HUES48 (cell line): ENCODE measurements at regions not wholly inside any gene's neighbourhood (a gene's known extent, or its start where the extent isn't known, plus 50 kb on each side); places are given as distances from the start of the nearest gene placed in this dataset.

ENCODE experiments used
- H3K27ac ChIP-seq: one replicate; pipeline ENCODE4 v1.7.0; 2013; ENCODE audit warnings: low read depth, low read length, inconsistent platforms
- H3K27me3 ChIP-seq: 2 replicates; pipeline ENCODE4 v1.6.1; 2013; ENCODE audit warnings: mild to moderate bottlenecking, low read length; ENCODE audit not compliant: control insufficient read depth, insufficient read depth
- H3K36me3 ChIP-seq: 2 replicates; pipeline ENCODE4 v1.6.1; 2013; ENCODE audit warnings: low read length; ENCODE audit not compliant: control insufficient read depth, insufficient read depth
- H3K4me1 ChIP-seq: 2 replicates; pipeline ENCODE4 v1.6.1; 2013; ENCODE audit warnings: mild to moderate bottlenecking, low read length; ENCODE audit not compliant: control insufficient read depth, insufficient read depth
- H3K4me3 ChIP-seq: 2 replicates; pipeline ENCODE4 v1.5.1; 2013; ENCODE audit warnings: mild to moderate bottlenecking, low read depth, low read length
- H3K9ac ChIP-seq: 2 replicates; pipeline ENCODE4 v1.6.1; 2013; ENCODE audit warnings: mild to moderate bottlenecking, low read depth, low read length, moderate library complexity
- H3K9me3 ChIP-seq: 2 replicates; pipeline ENCODE4 v1.6.1; 2013; ENCODE audit warnings: low read length; ENCODE audit not compliant: control insufficient read depth, insufficient read depth

DNA sequence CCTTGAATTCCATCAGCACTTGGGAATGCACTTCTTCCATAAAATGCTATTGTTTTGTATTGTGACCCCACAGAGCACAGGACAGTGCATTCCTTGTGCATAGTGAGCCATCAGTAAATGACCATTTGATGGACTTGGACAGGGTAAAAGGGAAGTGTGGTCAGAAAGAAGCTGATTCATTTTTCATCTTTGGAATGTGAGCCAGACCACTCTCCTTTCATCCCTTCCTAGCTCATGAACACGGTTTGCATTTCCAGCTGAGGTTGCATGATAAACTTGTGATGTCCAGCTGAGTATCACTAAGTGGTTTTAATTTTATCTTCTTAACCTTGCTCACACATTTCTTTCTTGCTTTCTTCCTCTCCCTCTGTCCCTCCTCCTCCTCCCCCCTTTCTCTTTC, 101.3 kb downstream of the NUDT12 start:
- Histone ChIP-seq H3K4me3 (no peak overlapping the region), H3K27ac (no peak overlapping the region), H3K36me3 (no peaks in the 10 kb centered on the region), H3K9ac (no peak overlapping the region), H3K9me3 (no peaks in the 10 kb centered on the region), H3K27me3 (no peaks in the 10 kb centered on the region), H3K4me1 (no peaks in the 10 kb centered on the region)

DNA sequence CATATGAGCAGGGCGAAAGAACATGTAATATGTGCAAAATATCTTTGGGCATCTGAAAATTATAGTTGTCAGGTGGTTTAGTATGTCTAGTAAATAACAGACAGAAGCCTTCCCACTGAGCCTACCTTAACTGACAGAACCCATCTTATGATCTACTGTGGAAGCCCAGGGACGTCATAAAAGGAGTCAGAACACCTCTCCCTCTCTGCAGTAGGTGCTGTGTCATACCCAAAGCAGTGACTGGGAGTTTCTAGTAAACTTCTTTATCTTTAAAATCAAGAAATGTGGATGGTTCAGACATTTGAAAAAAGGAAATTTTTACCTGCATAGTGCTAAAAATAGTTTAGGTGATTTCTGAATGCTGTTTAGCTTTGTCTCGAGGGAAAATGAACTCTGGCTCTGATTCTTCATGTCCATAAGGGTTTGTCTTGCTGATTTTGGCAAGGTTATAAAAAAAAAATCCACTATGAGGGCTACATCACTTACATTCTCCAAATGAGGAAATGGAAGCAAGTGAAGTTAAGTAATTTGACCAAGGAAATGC, 104.0 kb downstream of the NUDT12 start:
- Histone ChIP-seq H3K4me1 (no peaks in the 10 kb centered on the region), H3K27me3 (no peaks in the 10 kb centered on the region), H3K9ac (no peak overlapping the region), H3K4me3 (no peak overlapping the region), H3K27ac (no peak overlapping the region), H3K36me3 (no peaks in the 10 kb centered on the region), H3K9me3 (no peaks in the 10 kb centered on the region)

DNA sequence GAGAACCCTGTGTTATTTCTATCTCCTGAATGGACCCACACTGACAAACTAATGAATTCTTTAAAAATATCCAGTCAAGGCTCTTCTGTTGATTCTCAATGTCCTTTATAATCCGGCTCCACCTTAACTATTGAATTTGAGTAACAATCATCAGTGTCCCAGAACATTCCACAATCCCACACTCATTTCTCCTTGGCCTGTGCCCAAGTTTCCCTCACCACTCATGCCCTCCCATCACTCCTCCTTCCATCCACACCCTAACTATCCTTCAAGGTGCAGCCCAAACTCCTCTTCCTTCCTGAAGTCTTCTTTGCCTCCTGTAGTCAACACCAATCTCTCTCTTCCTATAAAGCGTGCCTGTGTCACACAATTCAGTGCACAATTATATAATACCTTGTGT, 106.1 kb downstream of the NUDT12 start:
- Histone ChIP-seq H3K4me1 (peaks cover 9% of the 10 kb centered on the region), H3K9me3 (no peaks in the 10 kb centered on the region), H3K27me3 (no peaks in the 10 kb centered on the region), H3K9ac (no peak overlapping the region), H3K27ac (no peak overlapping the region), H3K4me3 (no peak overlapping the region), H3K36me3 (no peaks in the 10 kb centered on the region)

DNA sequence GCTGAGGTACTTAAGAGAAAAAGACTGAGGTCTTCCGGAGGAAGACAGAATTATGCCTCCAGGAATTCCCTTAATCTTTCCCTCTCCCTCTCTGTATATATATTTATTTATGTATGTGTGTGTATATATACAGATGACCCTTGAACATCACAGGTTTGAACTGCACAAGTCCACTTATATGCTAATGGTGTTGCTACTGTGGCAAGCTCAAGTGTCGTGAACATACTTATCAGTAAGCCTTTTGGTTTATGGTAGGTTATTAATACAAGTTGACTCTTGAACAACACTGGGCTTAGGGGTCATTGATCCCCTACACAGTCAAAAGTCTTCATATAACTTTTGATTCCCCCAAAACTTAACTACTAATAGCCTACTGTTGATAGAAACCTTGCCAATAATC, 106.8 kb downstream of the NUDT12 start:
- no peaks in the 10 kb centered on the region for H3K9me3 ChIP-seq

DNA sequence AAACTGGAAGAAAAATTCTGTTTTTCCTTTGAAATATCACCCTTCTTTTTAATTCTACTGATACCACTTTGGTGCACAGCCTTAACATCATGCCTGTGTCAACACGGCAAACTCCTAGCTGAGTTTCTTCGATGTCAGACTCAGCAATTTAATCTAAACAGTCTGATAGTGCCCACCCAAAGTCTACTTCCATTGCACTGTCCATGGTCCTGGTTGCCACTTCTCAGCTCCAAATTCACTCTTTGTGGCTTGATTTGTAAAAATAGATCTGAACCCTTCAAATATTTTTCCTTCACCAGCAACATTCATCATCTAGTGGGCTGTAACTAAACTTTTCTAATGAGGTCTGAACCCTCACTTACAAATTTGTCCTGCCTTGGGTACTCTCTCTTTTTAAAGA, 107.8 kb downstream of the NUDT12 start:
- peaks cover 9% of the 10 kb centered on the region for H3K4me1 ChIP-seq
- H3K27ac ChIP-seq: no peak overlapping the region
- no peak overlapping the region for H3K4me3 ChIP-seq
- H3K9me3 ChIP-seq: no peaks in the 10 kb centered on the region
- H3K36me3 ChIP-seq: no peaks in the 10 kb centered on the region
- H3K27me3 ChIP-seq: no peaks in the 10 kb centered on the region
- H3K9ac ChIP-seq: no peak overlapping the region

More for the DNA sequence above, 106.8 kb downstream of the NUDT12 start:
- peaks cover 9% of the 10 kb centered on the region for H3K4me1 ChIP-seq
- H3K4me3 ChIP-seq: no peak overlapping the region
- no peak overlapping the region for H3K27ac ChIP-seq
- no peaks in the 10 kb centered on the region for H3K27me3 ChIP-seq
- no peak overlapping the region for H3K9ac ChIP-seq
- no peaks in the 10 kb centered on the region for H3K36me3 ChIP-seq

DNA sequence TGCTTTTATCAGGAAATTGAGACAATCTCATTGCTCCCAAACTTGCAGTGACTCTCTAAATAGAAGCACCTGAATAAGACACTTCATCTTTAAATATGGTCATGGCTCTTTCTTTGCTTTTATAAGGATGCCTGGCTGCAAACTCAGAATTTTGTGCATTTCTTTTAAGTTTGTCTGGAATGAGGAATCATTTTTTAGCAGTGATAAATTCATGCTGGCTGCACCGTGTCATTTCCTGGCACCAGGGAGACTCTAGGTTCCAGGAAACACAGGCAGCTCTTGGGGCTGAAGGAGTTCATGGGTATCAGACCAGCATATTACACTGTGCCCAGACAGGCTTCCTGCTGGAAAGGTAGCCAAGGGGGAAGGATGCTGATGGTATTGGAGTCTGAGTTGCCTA, 109.9 kb downstream of the NUDT12 start:
- Histone ChIP-seq H3K27ac (no peak overlapping the region), H3K9me3 (no peaks in the 10 kb centered on the region), H3K9ac (no peak overlapping the region), H3K4me1 (peaks cover 9% of the 10 kb centered on the region), H3K4me3 (no peak overlapping the region), H3K27me3 (no peaks in the 10 kb centered on the region), H3K36me3 (no peaks in the 10 kb centered on the region)

DNA sequence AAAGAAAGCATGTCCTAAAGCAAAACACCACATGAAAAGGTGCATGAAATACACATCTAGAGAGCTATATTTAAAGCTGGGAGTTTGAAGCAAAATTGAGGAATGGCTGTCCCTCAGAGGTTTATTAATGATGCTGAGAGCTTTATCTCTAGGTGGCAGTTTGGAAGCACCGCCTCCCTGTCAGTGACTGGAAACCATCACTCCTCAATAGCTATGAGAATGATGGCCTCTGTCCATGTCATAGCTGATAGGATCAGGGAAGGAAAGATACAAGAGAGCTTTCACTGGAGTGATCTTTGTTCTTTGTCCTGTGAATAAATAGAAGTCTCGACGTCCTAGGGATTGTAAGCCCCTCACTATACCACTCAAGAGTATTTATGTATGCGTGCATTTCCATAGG, 110.5 kb downstream of the NUDT12 start:
- no peak overlapping the region for H3K27ac ChIP-seq
- no peaks in the 10 kb centered on the region for H3K36me3 ChIP-seq
- H3K4me3 ChIP-seq: no peak overlapping the region
- H3K9me3 ChIP-seq: no peaks in the 10 kb centered on the region
- no peaks in the 10 kb centered on the region for H3K27me3 ChIP-seq
- no peak overlapping the region for H3K9ac ChIP-seq
- peaks cover 9% of the 10 kb centered on the region for H3K4me1 ChIP-seq

DNA sequence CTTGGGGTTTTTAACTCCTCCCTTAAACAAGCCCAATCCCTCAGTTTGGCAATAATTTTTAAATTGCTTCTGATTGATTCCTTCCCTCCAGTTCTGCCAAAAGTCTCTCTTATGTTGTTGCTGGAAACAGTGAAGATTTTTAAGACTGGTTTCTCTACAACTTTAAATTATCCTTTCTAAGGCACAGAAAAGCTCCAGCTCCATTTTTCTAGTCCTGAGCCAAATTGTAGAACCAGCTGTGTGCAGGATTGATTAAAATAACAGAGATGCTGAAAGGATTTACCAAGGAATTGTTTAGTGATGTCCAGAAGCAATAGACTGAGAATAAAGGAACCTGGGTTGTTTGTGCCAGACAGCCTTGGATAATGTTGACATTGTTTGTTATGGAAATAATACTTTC, 111.3 kb downstream of the NUDT12 start:
- Histone ChIP-seq H3K4me1 (peaks cover 9% of the 10 kb centered on the region), H3K9ac (no peak overlapping the region), H3K27me3 (no peaks in the 10 kb centered on the region), H3K27ac (no peak overlapping the region), H3K4me3 (no peak overlapping the region), H3K36me3 (no peaks in the 10 kb centered on the region), H3K9me3 (no peaks in the 10 kb centered on the region)

DNA sequence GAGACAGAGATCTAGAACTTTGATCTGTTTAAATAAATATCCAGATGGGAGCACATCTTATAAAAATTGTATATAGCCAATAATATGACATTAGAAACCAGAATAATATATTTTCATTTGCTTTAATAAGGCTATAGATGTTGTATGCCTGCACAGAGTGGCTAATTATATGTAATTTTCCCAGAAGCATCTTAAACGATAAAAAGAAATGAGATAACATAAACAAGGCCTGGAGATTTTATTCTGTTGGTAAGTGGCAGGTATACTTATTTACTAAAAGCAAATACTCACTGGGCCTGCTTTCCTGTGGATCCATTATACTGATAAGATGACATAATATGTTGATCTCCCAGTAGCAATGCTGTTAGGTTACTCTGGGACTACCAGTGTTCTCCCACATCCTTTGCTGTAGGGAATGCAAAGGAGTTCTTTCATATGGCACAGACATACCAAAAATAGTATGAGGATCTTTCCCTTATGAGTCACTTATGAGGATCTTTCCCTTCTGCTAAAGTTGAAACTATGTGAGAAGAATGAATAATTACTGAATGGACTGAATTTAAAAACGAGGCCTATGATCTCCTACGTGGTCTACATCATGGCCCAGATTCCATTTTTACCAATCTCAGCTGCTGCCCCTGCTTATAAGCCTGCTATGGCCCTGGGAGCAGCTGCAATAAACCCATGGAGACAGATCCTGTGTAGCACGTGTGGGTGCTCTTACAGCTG, 112.1 kb downstream of the NUDT12 start:
- Histone ChIP-seq H3K27me3 (no peaks in the 10 kb centered on the region), H3K27ac (no peak overlapping the region), H3K4me1 (peaks cover 13% of the 10 kb centered on the region), H3K9ac (no peak overlapping the region), H3K4me3 (no peak overlapping the region), H3K9me3 (no peaks in the 10 kb centered on the region), H3K36me3 (no peaks in the 10 kb centered on the region)

DNA sequence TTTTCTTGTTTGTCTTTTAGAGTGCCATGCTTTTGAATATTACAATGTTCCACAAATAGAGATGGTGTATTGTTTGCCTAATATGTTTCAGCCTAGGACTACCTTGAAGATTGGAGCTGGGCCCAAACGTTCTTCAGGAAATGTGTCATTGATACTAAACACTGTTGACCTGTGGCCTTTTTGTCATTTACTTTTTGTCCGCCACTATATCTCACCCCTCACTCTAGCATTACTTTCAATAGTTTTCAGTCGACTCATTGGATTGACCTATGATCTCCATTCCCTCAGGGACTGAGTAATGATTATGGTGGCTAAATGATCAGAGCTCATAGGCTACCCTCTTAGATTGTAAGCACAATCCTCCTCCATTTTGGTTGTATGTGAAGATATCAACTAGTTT, 115.8 kb downstream of the NUDT12 start:
- Histone ChIP-seq H3K27me3 (no peaks in the 10 kb centered on the region), H3K27ac (no peak overlapping the region), H3K4me3 (no peak overlapping the region), H3K4me1 (peaks cover 11% of the 10 kb centered on the region), H3K36me3 (no peaks in the 10 kb centered on the region), H3K9ac (no peak overlapping the region), H3K9me3 (no peaks in the 10 kb centered on the region)

DNA sequence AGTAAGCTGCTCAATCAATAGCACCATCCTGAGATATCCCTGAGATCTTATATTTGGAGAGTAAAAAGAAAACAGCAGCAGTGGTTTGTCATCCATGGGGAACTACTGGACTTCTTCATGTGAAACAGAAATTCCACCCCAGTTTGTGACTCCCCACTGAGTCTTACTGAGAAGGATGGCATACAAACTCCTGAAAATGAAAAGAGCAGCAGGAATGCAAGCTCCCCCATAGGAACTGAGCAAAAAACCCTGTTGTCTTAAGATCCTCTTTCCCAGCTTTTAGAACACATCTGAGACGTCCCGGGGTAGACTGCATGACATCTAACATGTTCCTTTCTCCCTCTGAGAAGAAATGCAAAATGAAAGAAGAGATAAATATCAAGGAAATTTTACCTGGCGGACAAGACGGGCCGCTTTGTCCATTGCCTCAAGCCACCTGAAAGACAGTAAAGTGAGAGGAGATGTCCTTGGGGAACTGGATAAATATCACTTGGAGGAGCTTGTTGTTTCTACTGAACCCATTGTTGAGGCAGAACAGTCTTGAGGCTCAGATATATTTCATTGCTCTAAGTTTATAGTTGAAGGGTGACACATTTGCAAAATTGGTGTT, 117.1 kb downstream of the NUDT12 start:
- Histone ChIP-seq H3K9me3 (no peaks in the 10 kb centered on the region), H3K4me3 (no peak overlapping the region), H3K9ac (no peak overlapping the region), H3K4me1 (peaks cover 12% of the 10 kb centered on the region), H3K36me3 (no peaks in the 10 kb centered on the region), H3K27me3 (no peaks in the 10 kb centered on the region), H3K27ac (peak overlapping the region; percentile 49)
